Panc1 (cell line): ENCODE measurements at regions not wholly inside any gene's neighbourhood (a gene's known extent, or its start where the extent isn't known, plus 50 kb on each side); places are given as distances from the start of the nearest gene placed in this dataset.

ENCODE experiments used
- POLR2AphosphoS5 ChIP-seq: IDR thresholded peaks from 2 replicates; pipeline ENCODE4 v1.6.1; 2012; ENCODE audit warnings: mild to moderate bottlenecking, low read depth, low read length, moderate library complexity
- SIN3A ChIP-seq: IDR thresholded peaks from 2 replicates; pipeline ENCODE4 v1.6.1; 2012; ENCODE audit warnings: low read depth, mild to moderate bottlenecking, low read length, moderate library complexity, borderline replicate concordance; ENCODE audit not compliant: insufficient read depth
- TCF7L2 ChIP-seq: IDR thresholded peaks from 2 replicates; pipeline ENCODE4 v1.6.1; 2011; ENCODE audit warnings: mild to moderate bottlenecking, low read depth, low read length, inconsistent platforms
- TF ChIP-seq, protein P1 (sequence below): fragments of 450-650 bp; IDR thresholded peaks from 2 replicates; pipeline ENCODE4 v1.5.1; 2017; ENCODE audit warnings: mild to moderate bottlenecking
- TF ChIP-seq, protein P2 (sequence below), 2 experiments: IDR thresholded peaks; 2 replicates each; pipeline ENCODE4 v1.6.1; 2011 to 2012; ENCODE audit warnings: low read depth in 2 of 2, control low read depth in 1 of 2, low read length in 1 of 2, mild to moderate bottlenecking in 1 of 2, moderate library complexity in 1 of 2; ENCODE audit not compliant: insufficient read depth in 1 of 2

- TF ChIP-seq POLR2AphosphoS5 (no peak), SIN3A (no peak), TCF7L2 (no peak)
- TF ChIP-seq, protein P1, sequence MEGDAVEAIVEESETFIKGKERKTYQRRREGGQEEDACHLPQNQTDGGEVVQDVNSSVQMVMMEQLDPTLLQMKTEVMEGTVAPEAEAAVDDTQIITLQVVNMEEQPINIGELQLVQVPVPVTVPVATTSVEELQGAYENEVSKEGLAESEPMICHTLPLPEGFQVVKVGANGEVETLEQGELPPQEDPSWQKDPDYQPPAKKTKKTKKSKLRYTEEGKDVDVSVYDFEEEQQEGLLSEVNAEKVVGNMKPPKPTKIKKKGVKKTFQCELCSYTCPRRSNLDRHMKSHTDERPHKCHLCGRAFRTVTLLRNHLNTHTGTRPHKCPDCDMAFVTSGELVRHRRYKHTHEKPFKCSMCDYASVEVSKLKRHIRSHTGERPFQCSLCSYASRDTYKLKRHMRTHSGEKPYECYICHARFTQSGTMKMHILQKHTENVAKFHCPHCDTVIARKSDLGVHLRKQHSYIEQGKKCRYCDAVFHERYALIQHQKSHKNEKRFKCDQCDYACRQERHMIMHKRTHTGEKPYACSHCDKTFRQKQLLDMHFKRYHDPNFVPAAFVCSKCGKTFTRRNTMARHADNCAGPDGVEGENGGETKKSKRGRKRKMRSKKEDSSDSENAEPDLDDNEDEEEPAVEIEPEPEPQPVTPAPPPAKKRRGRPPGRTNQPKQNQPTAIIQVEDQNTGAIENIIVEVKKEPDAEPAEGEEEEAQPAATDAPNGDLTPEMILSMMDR, result no peak
- TF ChIP-seq, protein P2, sequence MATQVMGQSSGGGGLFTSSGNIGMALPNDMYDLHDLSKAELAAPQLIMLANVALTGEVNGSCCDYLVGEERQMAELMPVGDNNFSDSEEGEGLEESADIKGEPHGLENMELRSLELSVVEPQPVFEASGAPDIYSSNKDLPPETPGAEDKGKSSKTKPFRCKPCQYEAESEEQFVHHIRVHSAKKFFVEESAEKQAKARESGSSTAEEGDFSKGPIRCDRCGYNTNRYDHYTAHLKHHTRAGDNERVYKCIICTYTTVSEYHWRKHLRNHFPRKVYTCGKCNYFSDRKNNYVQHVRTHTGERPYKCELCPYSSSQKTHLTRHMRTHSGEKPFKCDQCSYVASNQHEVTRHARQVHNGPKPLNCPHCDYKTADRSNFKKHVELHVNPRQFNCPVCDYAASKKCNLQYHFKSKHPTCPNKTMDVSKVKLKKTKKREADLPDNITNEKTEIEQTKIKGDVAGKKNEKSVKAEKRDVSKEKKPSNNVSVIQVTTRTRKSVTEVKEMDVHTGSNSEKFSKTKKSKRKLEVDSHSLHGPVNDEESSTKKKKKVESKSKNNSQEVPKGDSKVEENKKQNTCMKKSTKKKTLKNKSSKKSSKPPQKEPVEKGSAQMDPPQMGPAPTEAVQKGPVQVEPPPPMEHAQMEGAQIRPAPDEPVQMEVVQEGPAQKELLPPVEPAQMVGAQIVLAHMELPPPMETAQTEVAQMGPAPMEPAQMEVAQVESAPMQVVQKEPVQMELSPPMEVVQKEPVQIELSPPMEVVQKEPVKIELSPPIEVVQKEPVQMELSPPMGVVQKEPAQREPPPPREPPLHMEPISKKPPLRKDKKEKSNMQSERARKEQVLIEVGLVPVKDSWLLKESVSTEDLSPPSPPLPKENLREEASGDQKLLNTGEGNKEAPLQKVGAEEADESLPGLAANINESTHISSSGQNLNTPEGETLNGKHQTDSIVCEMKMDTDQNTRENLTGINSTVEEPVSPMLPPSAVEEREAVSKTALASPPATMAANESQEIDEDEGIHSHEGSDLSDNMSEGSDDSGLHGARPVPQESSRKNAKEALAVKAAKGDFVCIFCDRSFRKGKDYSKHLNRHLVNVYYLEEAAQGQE (IDR thresholded peaks at IDR 0.05; ENCODE audit: insufficient read depth in 1 of 2, low read depth in 2 of 2, low read length in 1 of 2), result no peak
Measured at GRCh38 chr16:13392341-13392740, 490.9 kb downstream of the SHISA9 start.
